ENCODE measurements at regions not wholly inside any gene's neighbourhood (a gene's known extent, or its start where the extent isn't known, plus 50 kb on each side); places are given as distances from the start of the nearest gene placed in this dataset.

DNA sequence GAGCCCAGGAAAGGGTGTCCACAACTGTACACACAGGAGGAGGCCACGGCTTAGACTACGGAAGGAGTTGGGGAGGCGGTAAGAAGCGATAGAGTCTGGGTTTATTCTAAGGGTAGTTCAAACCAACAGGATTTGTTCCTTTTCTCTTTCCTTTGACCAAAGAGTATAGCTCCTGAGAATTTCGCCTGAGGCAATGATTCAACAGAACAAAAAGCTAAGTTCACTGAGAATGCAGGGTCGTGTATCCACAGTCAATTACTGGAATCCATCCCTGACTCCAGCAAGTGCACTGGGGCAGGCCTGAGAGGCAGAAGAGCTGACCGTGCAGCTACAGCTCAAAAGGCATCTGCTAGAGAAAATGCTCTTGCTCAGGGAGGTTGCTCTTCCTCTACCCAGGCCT lies 140.9 kb downstream of the TFCP2L1 start:
- H2AFZ ChIP-seq (ENCODE audit: low read length): no peak overlapping the region
- H3K27me3 ChIP-seq (ENCODE audit: insufficient read depth, low read length): peaks cover 15% of the 10 kb centered on the region
- H3K36me3 ChIP-seq (ENCODE audit: insufficient read depth, low read length): no peaks in the 10 kb centered on the region
- no peaks in the 10 kb centered on the region for H4K20me1 ChIP-seq (ENCODE audit: insufficient read depth, low read length)
- TF ChIP-seq, protein P1, sequence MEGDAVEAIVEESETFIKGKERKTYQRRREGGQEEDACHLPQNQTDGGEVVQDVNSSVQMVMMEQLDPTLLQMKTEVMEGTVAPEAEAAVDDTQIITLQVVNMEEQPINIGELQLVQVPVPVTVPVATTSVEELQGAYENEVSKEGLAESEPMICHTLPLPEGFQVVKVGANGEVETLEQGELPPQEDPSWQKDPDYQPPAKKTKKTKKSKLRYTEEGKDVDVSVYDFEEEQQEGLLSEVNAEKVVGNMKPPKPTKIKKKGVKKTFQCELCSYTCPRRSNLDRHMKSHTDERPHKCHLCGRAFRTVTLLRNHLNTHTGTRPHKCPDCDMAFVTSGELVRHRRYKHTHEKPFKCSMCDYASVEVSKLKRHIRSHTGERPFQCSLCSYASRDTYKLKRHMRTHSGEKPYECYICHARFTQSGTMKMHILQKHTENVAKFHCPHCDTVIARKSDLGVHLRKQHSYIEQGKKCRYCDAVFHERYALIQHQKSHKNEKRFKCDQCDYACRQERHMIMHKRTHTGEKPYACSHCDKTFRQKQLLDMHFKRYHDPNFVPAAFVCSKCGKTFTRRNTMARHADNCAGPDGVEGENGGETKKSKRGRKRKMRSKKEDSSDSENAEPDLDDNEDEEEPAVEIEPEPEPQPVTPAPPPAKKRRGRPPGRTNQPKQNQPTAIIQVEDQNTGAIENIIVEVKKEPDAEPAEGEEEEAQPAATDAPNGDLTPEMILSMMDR (IDR thresholded peaks at IDR 0.05; ENCODE audit: extremely low read depth, low read depth, low read length): no peak
- DNase-seq (ENCODE audit: insufficient read length, low spot score, missing footprints): no peak
- H3K27ac ChIP-seq (ENCODE audit: low read depth, low read length): no peak overlapping the region
- peaks cover 6% of the 10 kb centered on the region for H3K9me3 ChIP-seq (ENCODE audit: low read depth, low read length)
- H3K4me2 ChIP-seq (ENCODE audit: insufficient read depth, low read length): no peak overlapping the region
- no peaks in the 10 kb centered on the region for H3K4me1 ChIP-seq (ENCODE audit: insufficient read depth, low read length)
- H3K4me3 ChIP-seq (ENCODE audit: insufficient read depth, low read length): no peak overlapping the region
- no peaks in the 10 kb centered on the region for H3K79me2 ChIP-seq (ENCODE audit: insufficient read depth, low read length)

DNA sequence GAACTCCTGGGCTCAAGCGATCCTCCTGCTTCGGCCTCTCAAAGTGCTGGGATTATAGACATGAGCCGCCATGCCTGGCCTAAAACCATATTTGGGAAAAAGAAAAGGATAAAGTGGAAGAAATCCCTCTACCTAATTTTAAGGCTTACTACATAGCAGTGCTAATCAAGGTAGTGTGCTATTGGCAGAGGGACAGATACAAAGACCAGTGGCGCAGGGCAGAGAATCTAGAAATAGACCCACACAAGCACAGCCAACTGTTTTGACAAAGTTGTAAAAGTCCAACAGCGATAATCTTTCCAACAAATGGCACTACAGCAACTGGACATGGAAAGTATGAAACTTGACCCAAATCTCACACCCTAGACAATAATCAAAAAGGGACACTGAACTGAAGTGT lies 138.4 kb downstream of the TFCP2L1 start:
- H3K4me2 ChIP-seq (ENCODE audit: insufficient read depth, low read length): no peak overlapping the region
- H3K4me3 ChIP-seq (ENCODE audit: insufficient read depth, low read length): no peak overlapping the region
- no peaks in the 10 kb centered on the region for H4K20me1 ChIP-seq (ENCODE audit: insufficient read depth, low read length)
- H3K4me1 ChIP-seq (ENCODE audit: insufficient read depth, low read length): no peaks in the 10 kb centered on the region
- H3K9me3 ChIP-seq (ENCODE audit: low read depth, low read length): no peaks in the 10 kb centered on the region
- H2AFZ ChIP-seq (ENCODE audit: low read length): no peak overlapping the region
- H3K79me2 ChIP-seq (ENCODE audit: insufficient read depth, low read length): no peaks in the 10 kb centered on the region
- H3K27ac ChIP-seq (ENCODE audit: low read depth, low read length): no peak overlapping the region
- no peaks in the 10 kb centered on the region for H3K36me3 ChIP-seq (ENCODE audit: insufficient read depth, low read length)
- TF ChIP-seq, protein P1 (IDR thresholded peaks at IDR 0.05; ENCODE audit: extremely low read depth, low read depth, low read length): no peak
- DNase-seq (ENCODE audit: insufficient read length, low spot score, missing footprints): no peak
- H3K27me3 ChIP-seq (ENCODE audit: insufficient read depth, low read length): peaks cover 11% of the 10 kb centered on the region

DNA sequence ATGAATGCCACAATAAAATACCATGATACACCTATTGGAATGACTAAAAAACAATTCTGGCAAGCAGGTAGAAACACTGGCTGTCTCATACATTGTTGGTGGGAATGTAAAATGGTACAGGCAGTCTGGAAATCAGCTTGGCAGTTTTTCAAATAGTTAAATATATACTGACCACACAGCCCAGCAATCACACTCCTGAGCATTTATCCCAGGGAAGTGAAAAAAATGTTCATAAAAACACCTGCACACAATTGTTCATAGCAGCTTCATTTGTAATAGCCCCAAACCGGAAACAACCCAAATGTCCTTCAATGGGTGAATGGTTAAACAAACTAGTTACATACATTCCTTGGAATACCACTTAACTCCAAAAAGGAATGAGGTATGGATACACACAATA lies 137.2 kb downstream of the TFCP2L1 start:
- H3K27me3 ChIP-seq (ENCODE audit: insufficient read depth, low read length): peaks cover 8% of the 10 kb centered on the region
- DNase-seq (ENCODE audit: insufficient read length, low spot score, missing footprints): no peak
- no peaks in the 10 kb centered on the region for H3K9me3 ChIP-seq (ENCODE audit: low read depth, low read length)
- no peaks in the 10 kb centered on the region for H3K79me2 ChIP-seq (ENCODE audit: insufficient read depth, low read length)
- H3K4me3 ChIP-seq (ENCODE audit: insufficient read depth, low read length): no peak overlapping the region
- no peaks in the 10 kb centered on the region for H3K36me3 ChIP-seq (ENCODE audit: insufficient read depth, low read length)
- no peak overlapping the region for H3K4me2 ChIP-seq (ENCODE audit: insufficient read depth, low read length)
- TF ChIP-seq, protein P1 (IDR thresholded peaks at IDR 0.05; ENCODE audit: extremely low read depth, low read depth, low read length): no peak
- no peak overlapping the region for H3K27ac ChIP-seq (ENCODE audit: low read depth, low read length)
- H3K4me1 ChIP-seq (ENCODE audit: insufficient read depth, low read length): no peaks in the 10 kb centered on the region
- H4K20me1 ChIP-seq (ENCODE audit: insufficient read depth, low read length): no peaks in the 10 kb centered on the region
- no peak overlapping the region for H2AFZ ChIP-seq (ENCODE audit: low read length)

DNA sequence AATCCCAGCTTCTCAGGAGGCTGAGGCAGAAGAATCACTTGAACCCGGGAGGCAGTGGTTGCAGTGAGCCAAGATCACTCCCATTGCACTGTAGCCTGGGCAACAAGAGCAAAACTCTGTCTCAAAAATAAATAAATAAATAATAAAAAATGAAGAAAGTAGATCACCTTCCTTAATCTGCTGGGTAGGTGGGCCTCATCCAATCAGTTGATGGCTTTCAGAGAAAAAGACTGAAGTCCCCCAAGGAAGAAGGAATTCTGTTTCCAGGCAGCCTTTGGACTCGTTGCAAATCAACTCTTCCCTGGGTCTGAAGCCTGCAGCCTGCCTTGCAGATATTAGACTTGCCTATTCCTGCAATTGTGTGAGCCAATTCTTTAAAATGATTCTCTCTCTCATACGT lies 136.5 kb downstream of the TFCP2L1 start:
- H2AFZ ChIP-seq (ENCODE audit: low read length): no peak overlapping the region
- no peak for DNase-seq (ENCODE audit: insufficient read length, low spot score, missing footprints)
- peaks cover 8% of the 10 kb centered on the region for H3K27me3 ChIP-seq (ENCODE audit: insufficient read depth, low read length)
- no peaks in the 10 kb centered on the region for H4K20me1 ChIP-seq (ENCODE audit: insufficient read depth, low read length)
- no peaks in the 10 kb centered on the region for H3K9me3 ChIP-seq (ENCODE audit: low read depth, low read length)
- no peak overlapping the region for H3K27ac ChIP-seq (ENCODE audit: low read depth, low read length)
- H3K36me3 ChIP-seq (ENCODE audit: insufficient read depth, low read length): no peaks in the 10 kb centered on the region
- no peaks in the 10 kb centered on the region for H3K79me2 ChIP-seq (ENCODE audit: insufficient read depth, low read length)
- TF ChIP-seq, protein P1 (IDR thresholded peaks at IDR 0.05; ENCODE audit: extremely low read depth, low read depth, low read length): no peak
- H3K4me3 ChIP-seq (ENCODE audit: insufficient read depth, low read length): no peak overlapping the region
- no peak overlapping the region for H3K4me2 ChIP-seq (ENCODE audit: insufficient read depth, low read length)
- H3K4me1 ChIP-seq (ENCODE audit: insufficient read depth, low read length): no peaks in the 10 kb centered on the region

Measured in osteoblast (primary cell).